Bronchial epithelial cell (primary cell): ENCODE measurements at regions not wholly inside any gene's neighbourhood (a gene's known extent, or its start where the extent isn't known, plus 50 kb on each side); places are given as distances from the start of the nearest gene placed in this dataset.

Experiments
- DNase-seq: peaks from one replicate; pipeline ENCODE4 v3.0.0-alpha.2; 2010; ENCODE audit warnings: low read depth
- FAIRE-seq: peaks from 2 replicates; lab custom pipeline; 2011; peaks lifted over from hg19 to GRCh38; lab: Jason Lieb, UNC
- H3K27me3 ChIP-seq: 2 replicates; pipeline ENCODE4 v1.5.1; 2011; ENCODE audit warnings: low read length; ENCODE audit not compliant: control insufficient read depth, insufficient read depth
- H3K36me3 ChIP-seq: 2 replicates; pipeline ENCODE4 v1.5.1; 2011; ENCODE audit warnings: low read length; ENCODE audit not compliant: control insufficient read depth, insufficient read depth
- H3K4me3 ChIP-seq: 2 replicates; pipeline ENCODE4 v1.5.1; 2011; ENCODE audit warnings: mild to moderate bottlenecking, low read depth, low read length, control low read depth
- TF ChIP-seq, protein P1 (sequence below): IDR thresholded peaks from 2 replicates; pipeline ENCODE4 v1.5.1; 2011; ENCODE audit warnings: mild to moderate bottlenecking, moderate library complexity, low read length, control low read depth, inconsistent platforms; ENCODE audit not compliant: insufficient read depth, severe bottlenecking

- H3K27me3 ChIP-seq, result no peaks in the 10 kb centered on the region
- no peaks in the 10 kb centered on the region for H3K36me3 ChIP-seq
- TF ChIP-seq, protein P1, sequence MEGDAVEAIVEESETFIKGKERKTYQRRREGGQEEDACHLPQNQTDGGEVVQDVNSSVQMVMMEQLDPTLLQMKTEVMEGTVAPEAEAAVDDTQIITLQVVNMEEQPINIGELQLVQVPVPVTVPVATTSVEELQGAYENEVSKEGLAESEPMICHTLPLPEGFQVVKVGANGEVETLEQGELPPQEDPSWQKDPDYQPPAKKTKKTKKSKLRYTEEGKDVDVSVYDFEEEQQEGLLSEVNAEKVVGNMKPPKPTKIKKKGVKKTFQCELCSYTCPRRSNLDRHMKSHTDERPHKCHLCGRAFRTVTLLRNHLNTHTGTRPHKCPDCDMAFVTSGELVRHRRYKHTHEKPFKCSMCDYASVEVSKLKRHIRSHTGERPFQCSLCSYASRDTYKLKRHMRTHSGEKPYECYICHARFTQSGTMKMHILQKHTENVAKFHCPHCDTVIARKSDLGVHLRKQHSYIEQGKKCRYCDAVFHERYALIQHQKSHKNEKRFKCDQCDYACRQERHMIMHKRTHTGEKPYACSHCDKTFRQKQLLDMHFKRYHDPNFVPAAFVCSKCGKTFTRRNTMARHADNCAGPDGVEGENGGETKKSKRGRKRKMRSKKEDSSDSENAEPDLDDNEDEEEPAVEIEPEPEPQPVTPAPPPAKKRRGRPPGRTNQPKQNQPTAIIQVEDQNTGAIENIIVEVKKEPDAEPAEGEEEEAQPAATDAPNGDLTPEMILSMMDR, result no peak
- DNase-seq, result peak; percentile 44
- no peak for FAIRE-seq
- H3K4me3 ChIP-seq, result no peak overlapping the region
Measured at GRCh38 chr3:525415-525814, 328.9 kb downstream of the CHL1 start.

GRCh38 chr3:535566-536416, 339.2 kb downstream of the CHL1 start:
- Histone ChIP-seq H3K36me3 (no peaks in the 10 kb centered on the region), H3K27me3 (no peaks in the 10 kb centered on the region), H3K4me3 (peak overlapping the region; percentile 38)
- peak; percentile 19 for DNase-seq
- FAIRE-seq, result no peak
- TF ChIP-seq, protein P1, result peak; percentile 51

DNA sequence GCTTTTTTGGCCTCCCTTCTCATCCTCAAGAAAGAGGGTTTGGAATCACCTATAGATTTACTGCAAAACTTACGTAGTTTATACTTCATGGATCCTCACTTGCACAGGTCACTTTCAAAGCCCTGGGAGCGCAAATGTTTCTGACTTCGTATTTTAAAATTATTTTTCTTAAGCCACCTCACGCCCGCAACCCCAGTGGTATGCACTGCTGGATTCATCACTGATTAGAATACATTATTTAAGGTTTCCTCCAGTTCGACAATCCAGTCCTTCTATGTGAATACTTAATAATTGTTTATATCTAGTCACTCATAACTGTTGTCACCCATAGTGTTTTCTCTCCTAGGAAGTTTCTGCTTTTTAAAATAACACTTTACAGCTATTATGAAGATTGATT, 339.9 kb downstream of the CHL1 start:
- DNase-seq (no peak), FAIRE-seq (no peak)
- Histone ChIP-seq H3K4me3 (peak overlapping the region; percentile 38), H3K27me3 (no peaks in the 10 kb centered on the region), H3K36me3 (no peaks in the 10 kb centered on the region)
- TF ChIP-seq, protein P1, result no peak

GRCh38 chr3:541062-541801, 344.7 kb downstream of the CHL1 start:
- H3K36me3 ChIP-seq, result no peaks in the 10 kb centered on the region
- H3K4me3 ChIP-seq, result no peak overlapping the region
- FAIRE-seq (no peak), DNase-seq (no peak)
- no peaks in the 10 kb centered on the region for H3K27me3 ChIP-seq
- TF ChIP-seq, protein P1, result no peak

DNA sequence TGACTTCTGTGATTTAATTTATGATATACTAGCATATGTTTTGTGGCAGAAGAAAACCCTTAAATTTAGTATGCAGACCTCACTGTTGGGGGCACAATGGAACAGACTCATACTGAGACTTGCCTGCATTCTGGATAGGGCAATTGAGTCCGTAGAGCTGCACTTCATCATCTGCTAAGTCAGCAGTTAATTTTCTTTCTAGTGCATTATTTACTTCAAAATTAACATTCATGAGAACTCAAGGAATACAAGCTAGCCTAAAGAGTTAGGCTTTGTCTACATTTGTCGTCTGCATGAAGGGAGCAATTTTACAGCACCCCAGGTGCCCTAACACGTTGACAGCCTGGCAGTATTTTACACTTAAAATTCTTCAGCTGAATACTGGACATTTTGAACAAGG, 345.5 kb downstream of the CHL1 start:
- TF ChIP-seq, protein P1, result no peak
- Histone ChIP-seq H3K4me3 (no peak overlapping the region), H3K36me3 (no peaks in the 10 kb centered on the region), H3K27me3 (no peaks in the 10 kb centered on the region)
- FAIRE-seq (no peak), DNase-seq (no peak)
